Smooth muscle cell (in vitro differentiated cells): ENCODE measurements at regions not wholly inside any gene's neighbourhood (a gene's known extent, or its start where the extent isn't known, plus 50 kb on each side); places are given as distances from the start of the nearest gene placed in this dataset.

Experiments used
- DNase-seq: peaks from one replicate; lab custom pipeline; 2025; ENCODE audit not compliant: unreplicated experiment; lab: John Stamatoyannopoulos, UW
- H2AFZ ChIP-seq: fragments of 200-600 bp; sonication (generic); 2 replicates; pipeline ENCODE4 v1.6.0; 2016; ENCODE audit warnings: antibody characterized with exemption, low read depth, mild to moderate bottlenecking
- H3F3A ChIP-seq: fragments of 200-600 bp; sonication (generic); 2 replicates; pipeline ENCODE4 v1.6.0; 2017; ENCODE audit warnings: antibody characterized with exemption, low read depth
- H3K27ac ChIP-seq: fragments of 200-600 bp; sonication (generic); 2 replicates; pipeline ENCODE4 v1.5.1; 2016; ENCODE audit warnings: low read depth, mild to moderate bottlenecking
- H3K27me3 ChIP-seq: fragments of 200-600 bp; sonication (generic); 2 replicates; pipeline ENCODE4 v1.6.1; 2016; ENCODE audit warnings: low read depth, mild to moderate bottlenecking
- H3K36me3 ChIP-seq: fragments of 200-600 bp; sonication (generic); 2 replicates; pipeline ENCODE4 v1.5.1; 2016; ENCODE audit warnings: low read depth
- H3K4me1 ChIP-seq: fragments of 200-600 bp; sonication (generic); 2 replicates; pipeline ENCODE4 v1.5.1; 2016; ENCODE audit warnings: low read depth
- H3K4me2 ChIP-seq: fragments of 200-600 bp; sonication (generic); 2 replicates; pipeline ENCODE4 v1.6.0; 2016; ENCODE audit warnings: mild to moderate bottlenecking
- H3K4me3 ChIP-seq: fragments of 200-600 bp; sonication (generic); 2 replicates; pipeline ENCODE4 v1.5.1; 2016; ENCODE audit warnings: mild to moderate bottlenecking
- H3K79me2 ChIP-seq: fragments of 200-600 bp; sonication (generic); 2 replicates; pipeline ENCODE4 v1.6.0; 2016; ENCODE audit warnings: low read depth, mild to moderate bottlenecking
- H3K9ac ChIP-seq: fragments of 200-600 bp; sonication (generic); 2 replicates; pipeline ENCODE4 v1.6.0; 2016; ENCODE audit warnings: low read depth
- H3K9me3 ChIP-seq: fragments of 200-600 bp; sonication (generic); replicated peaks from 2 replicates; pipeline ENCODE4 v1.5.1; 2016; ENCODE audit warnings: low read depth
- H4K20me1 ChIP-seq: fragments of 200-600 bp; sonication (generic); 2 replicates; pipeline ENCODE4 v1.6.0; 2016; ENCODE audit warnings: low read depth
- WGBS: methylation state at CpG from one replicate; pipeline ENCODE4 v1.1.7; 2016; ENCODE audit warnings: low lambda C conversion rate; 5-methylcytosine and 5-hydroxymethylcytosine counted together
- TF ChIP-seq, protein P1 (sequence below): fragments of 200-600 bp; sonication (generic); IDR thresholded peaks from 2 replicates; pipeline ENCODE4 v1.5.1; 2017; ENCODE audit warnings: borderline replicate concordance, mild to moderate bottlenecking, antibody characterized with exemption; ENCODE audit not compliant: insufficient read depth, poor library complexity, severe bottlenecking

DNA sequence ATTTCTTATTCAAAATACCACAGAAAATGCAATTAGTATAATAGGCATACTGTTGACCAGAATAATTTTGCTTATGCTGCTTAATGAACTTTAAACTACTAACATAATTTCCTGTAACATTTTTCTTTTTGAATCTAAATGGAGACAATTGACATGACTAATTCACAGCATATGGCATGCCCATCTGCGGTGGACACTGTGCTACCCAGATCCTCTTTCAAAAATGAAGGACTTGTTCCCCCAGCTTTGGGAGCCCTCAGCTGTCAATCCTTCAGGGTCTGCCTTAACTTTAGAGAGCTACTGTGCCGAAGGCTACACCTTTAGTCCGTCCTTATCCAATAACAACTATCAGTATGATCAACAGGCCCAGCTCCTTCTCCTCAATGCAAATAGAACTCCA is 789.0 kb downstream of the PLA2G4A start:
- Histone ChIP-seq H2AFZ (no peak overlapping the region), H3F3A (no peaks in the 10 kb centered on the region), H3K4me3 (no peak overlapping the region), H3K79me2 (no peaks in the 10 kb centered on the region), H3K36me3 (no peaks in the 10 kb centered on the region), H4K20me1 (no peaks in the 10 kb centered on the region), H3K9me3 (no peaks in the 10 kb centered on the region), H3K4me1 (peaks cover 5% of the 10 kb centered on the region), H3K27me3 (no peaks in the 10 kb centered on the region), H3K27ac (no peak overlapping the region), H3K9ac (no peak overlapping the region), H3K4me2 (no peak overlapping the region)
- DNase-seq = no peak
- TF ChIP-seq, protein P1, sequence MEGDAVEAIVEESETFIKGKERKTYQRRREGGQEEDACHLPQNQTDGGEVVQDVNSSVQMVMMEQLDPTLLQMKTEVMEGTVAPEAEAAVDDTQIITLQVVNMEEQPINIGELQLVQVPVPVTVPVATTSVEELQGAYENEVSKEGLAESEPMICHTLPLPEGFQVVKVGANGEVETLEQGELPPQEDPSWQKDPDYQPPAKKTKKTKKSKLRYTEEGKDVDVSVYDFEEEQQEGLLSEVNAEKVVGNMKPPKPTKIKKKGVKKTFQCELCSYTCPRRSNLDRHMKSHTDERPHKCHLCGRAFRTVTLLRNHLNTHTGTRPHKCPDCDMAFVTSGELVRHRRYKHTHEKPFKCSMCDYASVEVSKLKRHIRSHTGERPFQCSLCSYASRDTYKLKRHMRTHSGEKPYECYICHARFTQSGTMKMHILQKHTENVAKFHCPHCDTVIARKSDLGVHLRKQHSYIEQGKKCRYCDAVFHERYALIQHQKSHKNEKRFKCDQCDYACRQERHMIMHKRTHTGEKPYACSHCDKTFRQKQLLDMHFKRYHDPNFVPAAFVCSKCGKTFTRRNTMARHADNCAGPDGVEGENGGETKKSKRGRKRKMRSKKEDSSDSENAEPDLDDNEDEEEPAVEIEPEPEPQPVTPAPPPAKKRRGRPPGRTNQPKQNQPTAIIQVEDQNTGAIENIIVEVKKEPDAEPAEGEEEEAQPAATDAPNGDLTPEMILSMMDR = no peak
- WGBS = 96% methylated on average over 3 of the region's 3 CpGs

DNA sequence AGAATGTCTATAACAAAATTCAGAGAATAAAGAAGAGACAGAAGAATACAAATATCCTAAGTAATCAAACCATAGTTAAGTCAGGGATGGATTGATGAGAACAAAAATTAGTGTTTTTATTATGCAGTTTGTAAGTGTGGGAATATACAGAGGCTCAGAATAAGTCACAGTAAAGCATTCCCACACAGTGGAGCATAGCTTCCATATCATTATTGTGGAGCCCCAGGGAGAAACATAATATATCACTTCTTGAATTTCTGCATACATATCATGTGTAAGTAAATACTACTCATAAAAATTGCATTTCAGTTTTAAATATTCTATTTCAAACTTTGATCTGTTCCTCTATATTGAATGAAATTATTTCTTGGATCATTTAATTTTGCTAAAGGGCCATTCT is 790.4 kb downstream of the PLA2G4A start:
- H3K36me3 ChIP-seq = no peaks in the 10 kb centered on the region
- H3K4me3 ChIP-seq = no peak overlapping the region
- no peak overlapping the region for H2AFZ ChIP-seq
- no peaks in the 10 kb centered on the region for H3K9me3 ChIP-seq
- H3K4me1 ChIP-seq = peaks cover 5% of the 10 kb centered on the region
- no peak overlapping the region for H3K9ac ChIP-seq
- no peak for DNase-seq
- no peaks in the 10 kb centered on the region for H3K27me3 ChIP-seq
- TF ChIP-seq, protein P1 = no peak
- no peaks in the 10 kb centered on the region for H3F3A ChIP-seq
- H3K4me2 ChIP-seq = no peak overlapping the region
- no peaks in the 10 kb centered on the region for H4K20me1 ChIP-seq
- no peak overlapping the region for H3K27ac ChIP-seq
- no peaks in the 10 kb centered on the region for H3K79me2 ChIP-seq

DNA sequence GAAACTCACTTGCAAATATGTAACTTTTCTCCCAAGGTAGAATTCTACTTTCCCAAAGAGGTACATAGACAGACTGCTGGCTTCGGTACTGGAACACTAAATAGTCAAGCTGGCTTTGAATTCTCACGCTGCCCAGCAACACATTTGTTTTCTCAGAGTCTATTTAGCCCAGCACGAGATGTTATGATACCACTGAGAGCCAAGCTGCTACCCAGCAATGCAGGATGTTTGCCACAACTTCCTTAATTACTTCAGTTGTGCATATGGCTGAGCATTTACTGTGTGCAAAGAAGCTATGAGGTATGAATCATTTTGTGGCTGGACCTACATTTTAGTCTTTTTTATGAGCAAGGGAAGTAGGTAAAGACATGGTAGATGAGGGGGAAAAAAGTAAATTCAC is 793.2 kb downstream of the PLA2G4A start:
- Histone ChIP-seq H3K27me3 (no peaks in the 10 kb centered on the region), H4K20me1 (no peaks in the 10 kb centered on the region), H3K9ac (peak overlapping the region; percentile 37), H3K27ac (peak overlapping the region; percentile 85), H3F3A (no peaks in the 10 kb centered on the region), H3K4me3 (no peak overlapping the region), H3K36me3 (no peaks in the 10 kb centered on the region), H3K4me2 (peak overlapping the region; percentile 60), H3K79me2 (no peaks in the 10 kb centered on the region), H2AFZ (peak overlapping the region; percentile 6), H3K9me3 (no peaks in the 10 kb centered on the region), H3K4me1 (peaks cover 22% of the 10 kb centered on the region)
- TF ChIP-seq, protein P1 = no peak
- DNase-seq = no peak
- WGBS = 46% methylated on average over 3 of the region's 3 CpGs

DNA sequence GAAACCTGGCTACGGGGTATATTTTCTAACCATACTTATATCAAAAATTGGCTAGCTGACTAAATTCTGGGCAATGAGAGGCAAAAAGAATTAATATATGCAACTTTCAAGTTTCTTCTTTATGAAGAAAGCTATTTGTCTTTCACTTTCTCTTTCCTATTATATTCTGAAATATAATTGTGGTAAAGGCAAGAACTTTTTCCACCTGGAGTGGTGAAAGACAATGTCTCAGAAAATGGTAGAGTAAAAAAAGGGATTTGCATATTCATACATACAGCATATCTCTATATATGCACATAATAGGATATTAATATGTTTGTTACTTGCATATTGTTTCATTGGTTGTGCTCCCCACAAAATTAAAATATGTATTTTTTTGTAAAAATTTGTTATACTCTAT is 793.8 kb downstream of the PLA2G4A start:
- Histone ChIP-seq H3K79me2 (no peaks in the 10 kb centered on the region), H4K20me1 (no peaks in the 10 kb centered on the region), H3K27me3 (no peaks in the 10 kb centered on the region), H2AFZ (no peak overlapping the region), H3K9ac (no peak overlapping the region), H3K9me3 (no peaks in the 10 kb centered on the region), H3K4me1 (peaks cover 22% of the 10 kb centered on the region), H3F3A (no peaks in the 10 kb centered on the region), H3K27ac (peak overlapping the region; percentile 85), H3K4me2 (peak overlapping the region; percentile 60), H3K36me3 (no peaks in the 10 kb centered on the region), H3K4me3 (no peak overlapping the region)
- TF ChIP-seq, protein P1 = no peak
- DNase-seq = no peak
- WGBS = 98% methylated on average over 1 of the region's 1 CpG
